ENCODE measurements at regions not wholly inside any gene's neighbourhood (a gene's known extent, or its start where the extent isn't known, plus 50 kb on each side); places are given as distances from the start of the nearest gene placed in this dataset.

- DNase-seq (ENCODE audit: low read depth) = no peak
Observed at GRCh38 chr5:58069016-58069705, 390.7 kb downstream of the PLK2 start.

GRCh38 chr5:58066557-58066956 is 393.3 kb downstream of the PLK2 start:
- no peak for DNase-seq (ENCODE audit: low read depth)

GRCh38 chr5:58066076-58066475 is 393.8 kb downstream of the PLK2 start:
- no peak for DNase-seq (ENCODE audit: low read depth)

- peak; percentile 40 for DNase-seq (ENCODE audit: low read depth)
Observed at GRCh38 chr5:58064801-58065200, 395.1 kb downstream of the PLK2 start.

- DNase-seq (ENCODE audit: low read depth) = peak; percentile 53
Observed at GRCh38 chr5:58060996-58061395, 398.9 kb downstream of the PLK2 start.

- DNase-seq (ENCODE audit: low read depth) = no peak
Observed at GRCh38 chr5:58057324-58057723, 402.6 kb downstream of the PLK2 start.

- no peak for DNase-seq (ENCODE audit: low read depth)
Observed at GRCh38 chr5:58056546-58056945, 403.3 kb downstream of the PLK2 start.

GRCh38 chr5:58054018-58054417 is 405.9 kb downstream of the PLK2 start:
- no peak for DNase-seq (ENCODE audit: low read depth)

GRCh38 chr5:58048954-58049353 is 410.9 kb downstream of the PLK2 start:
- DNase-seq (ENCODE audit: low read depth) = no peak

- no peak for DNase-seq (ENCODE audit: low read depth)
Observed at GRCh38 chr5:58048185-58048925, 411.5 kb downstream of the PLK2 start.

GRCh38 chr5:58046371-58046770 is 413.5 kb downstream of the PLK2 start:
- no peak for DNase-seq (ENCODE audit: low read depth)

- no peak for DNase-seq (ENCODE audit: low read depth)
Observed at GRCh38 chr5:58044166-58044565, 415.7 kb downstream of the PLK2 start.

- DNase-seq (ENCODE audit: low read depth) = no peak
Observed at GRCh38 chr5:58043032-58043945, 416.6 kb downstream of the PLK2 start.

- no peak for DNase-seq (ENCODE audit: low read depth)
Observed at GRCh38 chr5:58041884-58042283, 418.0 kb downstream of the PLK2 start.

- DNase-seq (ENCODE audit: low read depth) = no peak
Observed at GRCh38 chr5:58040846-58041245, 419.0 kb downstream of the PLK2 start.

GRCh38 chr5:58040044-58040443 is 419.8 kb downstream of the PLK2 start:
- no peak for DNase-seq (ENCODE audit: low read depth)

GRCh38 chr5:58037899-58038298 is 422.0 kb downstream of the PLK2 start:
- no peak for DNase-seq (ENCODE audit: low read depth)

GRCh38 chr5:58025809-58026208 is 434.1 kb downstream of the PLK2 start:
- DNase-seq (ENCODE audit: low read depth) = no peak

- no peak for DNase-seq (ENCODE audit: low read depth)
Observed at GRCh38 chr5:58024151-58024550, 435.7 kb downstream of the PLK2 start.

- no peak for DNase-seq (ENCODE audit: low read depth)
Observed at GRCh38 chr5:58022055-58022454, 437.8 kb downstream of the PLK2 start.

GRCh38 chr5:58021466-58021865 is 438.4 kb downstream of the PLK2 start:
- DNase-seq (ENCODE audit: low read depth) = no peak

GRCh38 chr5:58019614-58020013 is 440.3 kb downstream of the PLK2 start:
- peak; percentile 15 for DNase-seq (ENCODE audit: low read depth)

GRCh38 chr5:58018016-58018415 is 441.9 kb downstream of the PLK2 start:
- DNase-seq (ENCODE audit: low read depth) = no peak

All from HS-5 (cell line).